Fibroblast of gingiva (primary cell): ENCODE measurements at regions not wholly inside any gene's neighbourhood (a gene's known extent, or its start where the extent isn't known, plus 50 kb on each side); places are given as distances from the start of the nearest gene placed in this dataset.
"Not testable (repeated sequence)": the region's sequence is repeated elsewhere in the genome, so short reads cannot be mapped to it uniquely, and the experiment has no call there.

Experiments
- DNase-seq: peaks from one replicate; pipeline ENCODE4 v3.0.0-alpha.2; 2011; ENCODE audit warnings: low read depth

GRCh38 chr2:212913640-212914306 is 237.6 kb downstream of the IKZF2 start:
- DNase-seq: no peak

DNA sequence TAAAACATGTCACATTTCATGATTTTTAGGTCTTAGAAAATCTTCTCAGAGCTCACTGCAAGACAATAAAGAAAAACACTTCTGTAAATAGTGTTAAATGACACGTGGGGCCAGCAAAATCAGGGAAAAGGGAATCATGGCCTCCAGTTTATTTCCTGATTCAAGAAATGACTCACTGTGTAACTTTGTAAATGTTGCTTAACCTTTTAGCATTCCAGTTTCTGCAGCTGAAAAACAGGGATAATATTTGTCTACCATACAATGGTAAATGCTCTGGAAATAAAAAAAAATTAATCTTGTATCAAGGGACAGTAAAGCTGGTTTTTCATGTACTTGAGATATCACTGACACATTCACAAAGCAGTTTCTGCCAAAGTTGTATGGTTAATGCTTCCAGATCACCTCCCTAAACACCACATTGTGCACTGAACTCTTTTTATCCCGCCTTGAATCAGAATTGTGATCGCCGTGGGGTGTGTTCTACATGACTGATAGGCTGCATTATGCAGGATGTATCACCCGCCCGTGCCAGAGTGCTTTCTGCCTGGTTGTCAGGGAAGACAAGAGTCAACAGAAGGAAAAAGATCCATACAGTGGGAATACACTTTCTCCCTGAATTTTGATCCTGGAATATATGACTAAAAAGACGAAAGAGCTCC is 238.8 kb downstream of the IKZF2 start:
- DNase-seq: peak; percentile 70

GRCh38 chr2:212911011-212911410 is 240.4 kb downstream of the IKZF2 start:
- no peak for DNase-seq

DNA sequence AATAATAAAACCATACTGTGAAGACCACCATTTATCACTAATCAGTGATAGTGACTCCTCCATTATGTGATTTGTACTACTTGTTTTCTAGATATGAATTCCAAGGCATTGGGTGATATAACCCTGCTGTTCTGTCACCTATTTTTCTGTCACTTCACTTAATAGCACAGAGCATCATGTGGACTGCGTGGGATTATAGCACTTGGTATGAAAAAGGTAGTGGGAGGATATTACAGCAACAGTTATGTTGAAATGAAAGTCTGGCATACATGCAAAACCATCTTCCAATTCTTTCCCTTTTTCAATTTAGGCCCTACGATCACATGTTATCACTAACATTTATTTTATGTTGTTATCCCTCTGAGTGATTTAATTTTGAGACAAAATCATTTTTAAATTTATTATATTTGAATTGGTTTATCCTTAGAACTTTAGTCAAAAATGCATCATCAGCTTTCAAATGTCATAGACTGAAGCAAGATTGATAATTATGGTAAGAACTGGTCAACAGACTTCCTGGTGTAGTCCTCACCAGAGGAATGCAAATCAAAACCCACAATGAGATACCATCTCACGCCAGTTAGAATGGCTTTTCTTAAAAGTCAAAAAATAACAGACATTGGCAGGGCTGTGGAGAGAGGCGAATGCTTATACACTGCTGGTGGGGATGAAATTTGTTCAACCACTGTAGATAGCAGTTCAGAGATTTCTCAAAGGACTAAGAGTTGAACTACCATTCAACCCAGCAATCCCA is 242.6 kb downstream of the IKZF2 start:
- no peak for DNase-seq

- peak; percentile 81 for DNase-seq
Measured at GRCh38 chr2:212908031-212908430, 243.4 kb downstream of the IKZF2 start.

- no peak for DNase-seq
Measured at GRCh38 chr2:212906620-212907019, 244.8 kb downstream of the IKZF2 start.

DNA sequence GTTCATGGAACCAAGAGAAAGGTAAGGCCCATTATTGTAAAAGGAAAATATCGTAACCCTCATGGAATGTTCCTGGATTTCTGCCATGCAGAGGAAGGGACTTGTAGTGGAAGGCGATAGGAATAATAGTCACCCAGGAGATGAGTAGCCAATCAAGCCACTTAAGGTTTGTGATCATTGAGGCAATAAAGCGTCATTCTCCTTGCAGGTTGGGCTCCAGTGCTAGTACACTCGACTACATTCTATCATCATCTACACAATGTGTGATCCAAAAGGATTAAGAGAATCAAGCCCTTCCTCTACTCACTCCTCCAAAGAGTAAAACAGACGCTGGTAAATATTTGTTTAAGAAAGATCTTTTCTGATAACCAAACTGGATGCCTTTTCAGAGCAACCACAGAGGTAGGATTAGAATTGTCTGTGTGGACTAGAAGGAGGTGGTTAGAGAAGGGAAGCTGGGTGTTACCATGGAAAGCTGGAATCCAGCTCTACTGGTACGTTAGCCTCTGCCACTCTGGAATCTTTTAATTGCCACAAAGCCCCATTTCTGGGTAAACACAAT is 245.7 kb downstream of the IKZF2 start:
- DNase-seq: peak; percentile 7

DNA sequence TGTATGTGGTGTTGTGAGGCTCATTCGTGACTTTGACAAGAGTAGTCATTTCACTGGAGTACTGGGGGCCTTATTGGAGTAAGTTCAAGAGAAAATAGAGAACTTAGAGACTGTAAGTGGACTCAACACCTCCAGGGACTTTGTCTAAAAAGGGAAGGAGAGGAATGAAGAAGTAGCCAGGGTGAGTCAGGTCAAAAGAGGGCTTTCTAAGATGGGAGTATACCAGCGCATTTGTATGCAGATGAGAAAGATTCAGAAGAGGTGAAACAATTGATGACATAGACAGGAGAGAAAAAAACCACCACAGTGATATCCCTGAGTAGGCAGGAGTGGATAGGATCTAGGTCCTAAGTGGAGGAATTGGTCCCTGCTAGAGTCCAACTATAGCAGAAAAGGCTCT is 246.8 kb downstream of the IKZF2 start:
- no peak for DNase-seq

DNA sequence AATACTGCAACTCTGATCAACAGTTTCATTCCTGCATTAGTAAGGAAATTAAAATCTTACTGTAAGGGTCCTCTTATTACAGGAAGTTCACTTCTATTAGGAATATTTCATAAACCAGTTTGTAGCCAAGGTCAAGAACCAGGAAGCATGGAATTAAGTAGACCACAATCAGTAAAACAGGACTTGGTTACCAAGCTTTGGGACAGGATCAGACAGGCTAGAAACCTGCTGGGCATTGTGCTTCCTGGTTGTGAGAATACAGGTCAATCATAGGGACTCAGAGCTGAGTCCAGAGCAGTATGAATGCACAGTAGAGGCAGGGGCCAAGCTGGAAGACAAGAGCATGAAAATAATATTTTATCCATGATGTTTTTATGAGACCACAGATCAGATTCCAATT is 248.0 kb downstream of the IKZF2 start:
- no peak for DNase-seq

DNA sequence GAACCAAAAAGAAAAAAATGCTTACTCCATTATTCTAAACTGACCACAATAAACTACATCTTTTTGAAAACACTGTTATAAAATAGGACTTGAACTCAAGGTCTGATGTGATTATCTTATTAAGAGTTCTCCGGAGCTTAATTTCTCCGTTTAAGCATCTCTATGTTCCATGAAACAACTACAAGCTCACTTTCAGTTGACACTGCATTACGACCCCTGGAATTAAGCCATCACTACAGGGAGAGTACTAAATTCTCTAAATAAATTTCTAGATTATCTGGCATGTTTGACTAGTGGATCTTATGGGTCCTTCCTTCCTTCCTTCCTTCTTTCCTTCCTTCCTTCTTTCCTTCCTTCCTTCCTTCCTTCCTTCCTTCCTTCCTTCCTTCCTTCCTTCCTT is 249.0 kb downstream of the IKZF2 start:
- DNase-seq: no peak

GRCh38 chr2:212901604-212902275 is 249.7 kb downstream of the IKZF2 start:
- DNase-seq: no peak

- no peak for DNase-seq
Measured at GRCh38 chr2:212900715-212901114, 250.7 kb downstream of the IKZF2 start.

DNA sequence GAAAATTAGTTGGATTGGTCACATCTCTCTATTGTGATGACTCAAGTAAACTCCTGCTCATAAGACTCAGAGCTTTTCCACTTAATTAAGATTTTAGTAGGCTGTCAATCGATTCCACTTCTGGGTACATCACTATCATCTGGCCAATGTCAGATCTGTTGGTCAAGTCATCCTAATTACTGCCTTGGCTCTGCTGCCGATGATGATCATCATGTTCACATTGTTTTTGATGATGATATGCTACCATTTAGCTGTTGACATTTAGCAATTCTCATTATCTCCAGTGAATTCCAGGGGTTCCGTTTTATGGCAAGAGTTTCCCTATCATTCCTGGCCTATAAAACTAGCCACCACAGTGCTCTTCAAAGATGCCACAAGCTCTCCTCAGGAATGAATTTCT is 253.4 kb downstream of the IKZF2 start:
- no peak for DNase-seq

GRCh38 chr2:212897296-212897695 is 254.1 kb downstream of the IKZF2 start:
- peak; percentile 34 for DNase-seq

DNA sequence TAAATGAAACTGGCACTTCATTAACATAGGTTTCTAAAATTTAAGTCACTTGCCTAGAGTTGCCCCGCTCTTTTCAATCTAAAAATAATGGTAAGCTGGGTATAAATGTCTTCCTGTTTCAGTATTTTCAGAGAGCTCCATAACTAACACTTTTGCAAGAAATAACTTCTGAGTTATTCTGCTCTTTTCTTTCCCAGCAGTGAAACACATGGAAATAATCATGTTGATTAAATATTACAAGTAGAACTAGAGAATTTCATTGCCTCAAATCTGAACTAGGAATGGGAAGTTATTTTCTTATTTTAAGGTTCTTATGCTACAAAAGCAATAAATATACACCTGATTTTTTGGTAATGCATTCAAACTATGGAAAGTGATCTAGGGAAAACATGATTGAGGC is 257.4 kb downstream of the IKZF2 start:
- DNase-seq: peak; percentile 26

- DNase-seq: no peak
Measured at GRCh38 chr2:212893216-212893615, 258.2 kb downstream of the IKZF2 start.

- DNase-seq: peak; percentile 15
Measured at GRCh38 chr2:212892193-212892592, 259.2 kb downstream of the IKZF2 start.

DNA sequence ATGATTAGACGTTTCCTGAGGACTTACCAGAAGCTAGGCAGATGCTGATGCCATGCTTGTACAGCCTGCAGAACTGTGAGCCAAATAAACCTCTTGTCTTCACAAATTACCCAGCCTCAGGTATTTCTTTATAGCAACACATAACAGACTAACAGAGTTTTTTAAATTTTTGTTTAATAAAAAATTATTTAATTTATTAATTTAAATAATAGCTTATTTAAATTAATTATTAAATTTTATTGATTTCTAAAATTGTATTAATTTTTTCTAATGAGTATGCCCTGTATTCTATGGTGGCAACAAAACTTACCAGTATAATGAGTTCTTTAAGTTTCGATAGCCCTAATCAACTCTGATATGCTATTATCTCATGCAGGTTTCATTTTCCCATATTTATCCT is 259.8 kb downstream of the IKZF2 start:
- DNase-seq: no peak

DNA sequence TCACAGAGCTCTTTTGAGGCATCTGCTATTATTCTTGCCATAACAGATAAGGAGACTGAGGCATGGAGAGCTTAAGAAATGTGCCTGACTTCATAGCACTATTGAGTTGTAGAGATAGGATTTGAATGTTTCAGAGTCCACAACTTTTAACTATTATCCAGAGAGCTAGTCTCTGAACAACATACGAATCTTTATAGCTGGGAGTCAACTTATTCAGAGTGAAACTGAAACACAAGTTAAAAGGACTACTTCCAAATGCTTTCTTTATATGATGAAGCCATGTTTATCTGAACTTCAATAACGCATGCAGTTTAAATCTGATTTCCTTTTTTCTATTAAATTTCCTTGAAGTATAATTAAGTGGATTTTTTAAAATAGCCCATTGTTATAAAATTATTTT is 268.8 kb downstream of the IKZF2 start:
- no peak for DNase-seq

DNA sequence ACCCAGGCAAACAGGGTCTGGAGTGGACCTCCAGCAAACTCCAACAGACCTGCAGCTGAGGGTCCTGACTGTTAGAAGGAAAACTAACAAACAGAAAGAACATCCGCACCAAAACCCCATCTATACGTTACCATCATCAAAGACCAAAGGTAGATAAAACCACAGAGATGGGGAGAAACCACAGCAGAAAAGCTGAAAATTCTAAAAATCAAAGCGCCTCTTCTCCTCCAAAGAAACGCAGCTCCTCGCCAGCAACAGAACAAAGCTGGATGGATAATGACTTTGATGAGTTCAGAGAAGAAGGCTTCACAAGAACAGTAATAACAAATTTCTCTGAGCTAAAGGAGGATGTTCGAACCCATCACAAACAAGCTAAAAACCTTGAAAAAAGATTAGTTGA is 274.9 kb downstream of the IKZF2 start:
- DNase-seq: not testable (repeated sequence)

DNA sequence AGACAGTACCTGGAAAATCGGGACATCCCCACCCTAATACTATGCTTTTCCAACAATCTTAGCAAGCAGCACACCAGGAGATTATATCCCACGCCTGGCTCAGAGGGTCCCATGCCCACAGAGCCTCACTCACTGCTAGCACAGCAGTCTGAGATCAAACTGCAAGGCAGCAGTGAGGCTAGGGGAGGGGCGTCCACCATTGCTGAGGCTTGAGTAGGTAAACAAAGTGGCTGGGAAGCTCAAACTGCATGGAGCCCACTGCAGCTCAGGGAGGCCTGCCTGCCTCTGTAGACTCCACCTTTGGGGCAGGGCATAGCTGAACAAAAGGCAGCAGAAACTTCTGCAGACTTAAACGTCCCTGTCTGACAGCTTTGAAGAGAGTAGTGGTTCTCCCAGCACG is 275.5 kb downstream of the IKZF2 start:
- not testable (repeated sequence) for DNase-seq

DNA sequence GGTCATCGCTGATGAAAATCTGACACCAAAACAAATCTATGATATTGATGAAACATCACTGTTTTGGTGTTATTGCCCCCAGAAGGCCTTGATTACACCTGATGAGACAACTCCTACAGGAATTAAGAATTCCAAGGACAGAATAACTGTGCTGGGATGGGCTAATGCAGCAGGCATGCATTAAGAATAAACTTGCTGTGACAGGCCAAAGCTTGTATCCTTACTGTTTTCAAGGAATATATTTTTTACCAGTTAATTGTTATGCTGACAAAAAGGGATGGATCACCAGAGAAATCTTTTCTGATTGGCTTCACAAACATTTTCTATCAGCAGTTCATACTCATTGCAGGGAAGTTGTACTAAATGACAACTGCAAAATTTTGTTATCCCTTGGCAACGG is 278.2 kb downstream of the IKZF2 start:
- DNase-seq: no peak
